ENCODE measurements at regions not wholly inside any gene's neighbourhood (a gene's known extent, or its start where the extent isn't known, plus 50 kb on each side); places are given as distances from the start of the nearest gene placed in this dataset.
"Not testable (repeated sequence)": the region's sequence is repeated elsewhere in the genome, so short reads cannot be mapped to it uniquely, and the experiment has no call there.

- not testable (repeated sequence) for TF ChIP-seq CTCF, POLR2A (IDR thresholded peaks at IDR 0.05)
Observed at GRCh38 chr14:82814339-82814738, 1280.7 kb upstream of the SEL1L start.

Data from ovary (tissue), 3 donors.